H9 (cell line): ENCODE measurements at regions not wholly inside any gene's neighbourhood (a gene's known extent, or its start where the extent isn't known, plus 50 kb on each side); places are given as distances from the start of the nearest gene placed in this dataset.

Experiments
- DNase-seq: peaks from one replicate; pipeline ENCODE4 v3.0.0-alpha.2; 2017
- H2AFZ ChIP-seq: one replicate; pipeline ENCODE4 v1.6.1; 2013; ENCODE audit warnings: mild to moderate bottlenecking, low read length, control low read depth, moderate library complexity
- H2AK5ac ChIP-seq: 2 replicates; pipeline ENCODE4 v1.6.1; 2013; ENCODE audit warnings: low read length, control low read depth, mixed read lengths; ENCODE audit not compliant: insufficient read length
- H2BK120ac ChIP-seq: one replicate; pipeline ENCODE4 v1.6.1; 2013; ENCODE audit warnings: low read depth, mild to moderate bottlenecking, low read length, control low read depth, inconsistent platforms; ENCODE audit not compliant: poor library complexity, severe bottlenecking
- H2BK12ac ChIP-seq: 2 replicates; pipeline ENCODE4 v1.6.1; 2013; ENCODE audit warnings: low read length, control low read depth, mixed read lengths, low read depth; ENCODE audit not compliant: insufficient read length
- H2BK15ac ChIP-seq: 2 replicates; pipeline ENCODE4 v1.6.1; 2013; ENCODE audit warnings: low read depth, low read length, control low read depth
- H2BK20ac ChIP-seq: one replicate; pipeline ENCODE4 v1.6.1; 2013; ENCODE audit warnings: low read depth, mild to moderate bottlenecking, low read length, control low read depth, inconsistent platforms; ENCODE audit not compliant: poor library complexity, severe bottlenecking
- H2BK5ac ChIP-seq: 2 replicates; pipeline ENCODE4 v1.6.1; 2013; ENCODE audit warnings: low read length, control low read depth, mixed read lengths; ENCODE audit not compliant: insufficient read length
- H3K14ac ChIP-seq: 2 replicates; pipeline ENCODE4 v1.6.1; 2013; ENCODE audit warnings: low read length, control low read depth; ENCODE audit not compliant: insufficient read depth
- H3K18ac ChIP-seq: 2 replicates; pipeline ENCODE4 v1.6.1; 2013; ENCODE audit warnings: low read depth, mild to moderate bottlenecking, mixed read lengths, low read length, control low read depth; ENCODE audit not compliant: insufficient read length
- H3K23ac ChIP-seq: 2 replicates; pipeline ENCODE4 v1.6.1; 2013; ENCODE audit warnings: low read length, control low read depth, mixed read lengths, low read depth; ENCODE audit not compliant: insufficient read length
- H3K23me2 ChIP-seq: 2 replicates; pipeline ENCODE4 v1.6.1; 2013; ENCODE audit warnings: low read depth, mild to moderate bottlenecking, mixed read lengths, low read length, control low read depth; ENCODE audit not compliant: insufficient read length, poor library complexity, severe bottlenecking
- H3K27ac ChIP-seq: 2 replicates; pipeline ENCODE4 v1.5.1; 2013; ENCODE audit warnings: low read length, control low read depth, mixed read lengths, low read depth; ENCODE audit not compliant: insufficient read length
- H3K27me3 ChIP-seq: 2 replicates; pipeline ENCODE4 v1.6.1; 2013; ENCODE audit warnings: low read length, control low read depth, inconsistent platforms; ENCODE audit not compliant: insufficient read depth
- H3K4ac ChIP-seq: 2 replicates; pipeline ENCODE4 v1.6.1; 2013; ENCODE audit warnings: low read depth, mild to moderate bottlenecking, control low read depth, inconsistent platforms, low read length, moderate library complexity
- H3K4me1 ChIP-seq: 2 replicates; pipeline ENCODE4 v1.6.1; 2013; ENCODE audit warnings: low read length, control low read depth, inconsistent platforms; ENCODE audit not compliant: insufficient read depth
- H3K4me2 ChIP-seq: 2 replicates; pipeline ENCODE4 v1.6.1; 2013; ENCODE audit warnings: low read length, control low read depth, mixed read lengths; ENCODE audit not compliant: insufficient read length, insufficient read depth
- H3K56ac ChIP-seq: 2 replicates; pipeline ENCODE4 v1.6.1; 2013; ENCODE audit warnings: low read depth, mild to moderate bottlenecking, mixed read lengths, low read length, control low read depth; ENCODE audit not compliant: insufficient read length
- H3K79me1 ChIP-seq: 2 replicates; pipeline ENCODE4 v1.6.1; 2013; ENCODE audit warnings: low read depth, mild to moderate bottlenecking, moderate library complexity, low read length, control low read depth, inconsistent platforms; ENCODE audit not compliant: insufficient read depth, poor library complexity, severe bottlenecking
- H3K79me2 ChIP-seq: 2 replicates; pipeline ENCODE4 v1.6.1; 2013; ENCODE audit warnings: low read length, control low read depth, inconsistent platforms; ENCODE audit not compliant: insufficient read depth
- H3K9ac ChIP-seq: 2 replicates; pipeline ENCODE4 v1.6.1; 2013; ENCODE audit warnings: low read length, control low read depth, mixed read lengths; ENCODE audit not compliant: insufficient read length; ENCODE audit errors: extremely low read depth
- H3K9me3 ChIP-seq: one replicate; pipeline ENCODE4 v1.6.1; 2013; ENCODE audit warnings: low read depth, low read length, inconsistent platforms; ENCODE audit not compliant: control insufficient read depth
- H3T11ph ChIP-seq: one replicate; pipeline ENCODE4 v1.6.1; 2013; ENCODE audit warnings: mild to moderate bottlenecking, low read length, control low read depth, inconsistent platforms
- H4K20me1 ChIP-seq: one replicate; pipeline ENCODE4 v1.6.1; 2013; ENCODE audit not compliant: control insufficient read depth, insufficient read length, insufficient read depth
- H4K5ac ChIP-seq: 2 replicates; pipeline ENCODE4 v1.6.1; 2013; ENCODE audit warnings: low read depth, mild to moderate bottlenecking, mixed read lengths, low read length, control low read depth; ENCODE audit not compliant: insufficient read length
- H4K8ac ChIP-seq: replicated peaks from 2 replicates; pipeline ENCODE4 v1.6.1; 2013; ENCODE audit warnings: low read length, control low read depth, mixed read lengths, low read depth; ENCODE audit not compliant: insufficient read length
- H4K91ac ChIP-seq: 2 replicates; pipeline ENCODE4 v1.6.1; 2013; ENCODE audit warnings: low read depth, mild to moderate bottlenecking, moderate library complexity, mixed read lengths, low read length, control low read depth; ENCODE audit not compliant: insufficient read length
- H3K27ac Mint-ChIP-seq, 3 experiments: 2 replicates in 2 of 3; 3 replicates in 1 of 3; pipeline ENCODE4 v1.8.0; 2020 to 2021; ENCODE audit warnings: mixed read lengths in 3 of 3, mild to moderate bottlenecking in 1 of 3, moderate library complexity in 1 of 3
- H3K27me3 Mint-ChIP-seq: 2 replicates; pipeline ENCODE4 v1.8.0; 2021; ENCODE audit warnings: low read depth, mild to moderate bottlenecking, moderate library complexity, mixed read lengths
- H3K36me3 Mint-ChIP-seq, 3 experiments: 2 replicates in 2 of 3; 3 replicates in 1 of 3; pipeline ENCODE4 v1.8.0; 2020 to 2021; ENCODE audit warnings: low read depth in 3 of 3, mixed read lengths in 3 of 3; ENCODE audit not compliant: insufficient read depth in 1 of 3
- H3K4me1 Mint-ChIP-seq, 2 experiments: 2 replicates each; pipeline ENCODE4 v1.8.0; 2020; ENCODE audit warnings: mixed read lengths in 2 of 2
- H3K4me3 Mint-ChIP-seq, 2 experiments: 2 replicates in 1 of 2; 3 replicates in 1 of 2; pipeline ENCODE4 v1.8.0; 2020 to 2021; ENCODE audit warnings: mild to moderate bottlenecking in 2 of 2, mixed read lengths in 2 of 2, moderate library complexity in 1 of 2
- H3K9me3 Mint-ChIP-seq, 2 experiments: 2 replicates in 1 of 2; 3 replicates in 1 of 2; pipeline ENCODE4 v1.8.0; 2020; ENCODE audit warnings: mild to moderate bottlenecking in 2 of 2, mixed read lengths in 2 of 2, moderate library complexity in 1 of 2
- CTCF ChIP-seq: fragments of 200-600 bp; sonication (generic); conservative IDR thresholded peaks from 3 replicates; pipeline ENCODE4 v1.8.0; 2021; ENCODE audit warnings: antibody characterized with exemption, mild to moderate bottlenecking
- WGBS: extraction: QIAGEN DNeasy Blood & Tissue Kit; methylation state at CpG from one replicate; pipeline ENCODE4 v1.1.7; 2013; ENCODE audit warnings: missing lambda C conversion rate, low lambda C conversion rate, mixed read lengths; ENCODE audit not compliant: insufficient read length; ENCODE audit errors: extremely low coverage; 5-methylcytosine and 5-hydroxymethylcytosine counted together

DNA sequence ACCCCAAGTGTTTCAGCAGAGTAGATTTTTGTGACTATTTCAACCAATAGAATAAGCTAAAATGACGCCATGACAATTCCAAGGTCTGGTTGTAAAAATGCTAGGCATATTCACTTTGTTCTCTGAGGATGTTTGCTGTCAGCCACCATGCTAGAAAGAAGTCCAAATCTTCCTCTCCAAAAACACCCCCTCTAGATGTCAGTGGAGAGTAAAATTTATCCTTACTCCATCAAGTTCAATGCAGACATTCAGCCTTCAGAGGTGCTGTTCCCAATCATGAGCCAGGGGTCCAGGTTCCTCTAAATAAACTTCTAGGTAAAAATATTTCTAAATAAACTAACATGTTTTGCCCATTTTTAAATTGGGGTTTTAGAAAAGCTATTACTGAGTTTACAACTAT is 395.4 kb upstream of the ADAMTS5 start:
- no peak overlapping the region for H3K14ac ChIP-seq
- no peak overlapping the region for H2BK120ac ChIP-seq
- TF ChIP-seq CTCF = peak; percentile 51
- no peak overlapping the region for H4K91ac ChIP-seq
- H2AK5ac ChIP-seq = no peak overlapping the region
- H4K20me1 ChIP-seq = no peaks in the 10 kb centered on the region
- H3K4me1 Mint-ChIP-seq = no peaks in the 10 kb centered on the region
- H3K23ac ChIP-seq = no peak overlapping the region
- peaks cover 0 to 2% (median 0%) of the 10 kb centered on the region in 3 experiments; a peak in 1 of 7 replicates for H3K36me3 Mint-ChIP-seq
- no peak overlapping the region for H4K8ac ChIP-seq
- H3K79me2 ChIP-seq = no peaks in the 10 kb centered on the region
- H2AFZ ChIP-seq = no peak overlapping the region
- H3K9me3 ChIP-seq = no peaks in the 10 kb centered on the region
- no peak overlapping the region for H3K4me2 ChIP-seq
- WGBS = no CpG with 5 or more reads among the region's 1 CpG
- no peak overlapping the region for H4K5ac ChIP-seq
- no peak overlapping the region for H2BK15ac ChIP-seq
- H3T11ph ChIP-seq = no peak overlapping the region
- H3K18ac ChIP-seq = no peak overlapping the region
- no peaks in the 10 kb centered on the region for H3K23me2 ChIP-seq
- H3K56ac ChIP-seq = no peak overlapping the region
- no peaks in the 10 kb centered on the region for H3K9me3 Mint-ChIP-seq
- H3K27ac Mint-ChIP-seq = no peak overlapping the region
- no peak overlapping the region for H3K4ac ChIP-seq
- H3K4me1 ChIP-seq = no peaks in the 10 kb centered on the region
- H3K9ac ChIP-seq = no peak overlapping the region
- H3K79me1 ChIP-seq = no peaks in the 10 kb centered on the region
- H3K27ac ChIP-seq = no peak overlapping the region
- H3K4me3 Mint-ChIP-seq = no peak overlapping the region
- H3K27me3 ChIP-seq = no peaks in the 10 kb centered on the region
- DNase-seq = no peak
- no peak overlapping the region for H2BK20ac ChIP-seq
- H2BK12ac ChIP-seq = no peak overlapping the region
- H3K27me3 Mint-ChIP-seq = no peaks in the 10 kb centered on the region
- no peak overlapping the region for H2BK5ac ChIP-seq
